GM19328 (cell line): ENCODE measurements at regions not wholly inside any gene's neighbourhood (a gene's known extent, or its start where the extent isn't known, plus 50 kb on each side); places are given as distances from the start of the nearest gene placed in this dataset.

Experiments
- ATAC-seq: cut with Tn5 transposase; IDR thresholded peaks from one replicate; pipeline ENCODE4 v1.9.1; 2021; ENCODE audit warnings: mild to moderate bottlenecking, moderate library complexity; ENCODE audit not compliant: unreplicated experiment

- no peak for ATAC-seq
These were observed 56.7 kb upstream of the SEMA3A start for GRCh38 chr7:84251277-84251781.

- ATAC-seq = no peak
These were observed 55.9 kb upstream of the SEMA3A start for GRCh38 chr7:84250452-84250851.

DNA sequence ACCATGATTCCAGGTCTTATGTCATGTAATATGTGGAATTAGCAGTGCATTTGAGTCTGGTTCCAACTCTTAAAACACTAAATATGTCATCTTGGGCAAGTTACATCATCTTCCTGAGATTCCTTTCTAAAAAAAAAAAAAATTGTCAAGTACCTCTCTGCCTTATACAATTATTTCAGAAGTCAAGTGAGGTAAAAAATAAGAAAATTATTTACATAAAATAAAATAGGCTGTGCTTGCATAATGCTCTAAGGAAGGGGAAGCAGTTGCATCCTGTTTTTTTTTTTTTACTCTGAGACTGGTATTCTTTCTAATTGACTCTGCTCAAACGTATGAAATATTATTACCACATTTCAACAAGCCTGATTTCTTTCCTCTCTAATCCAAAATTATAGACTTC lies 55.1 kb upstream of the SEMA3A start:
- ATAC-seq = no peak

- ATAC-seq = no peak
These were observed 54.3 kb upstream of the SEMA3A start for GRCh38 chr7:84248843-84249242.

- no peak for ATAC-seq
These were observed 53.7 kb upstream of the SEMA3A start for GRCh38 chr7:84248267-84248666.

DNA sequence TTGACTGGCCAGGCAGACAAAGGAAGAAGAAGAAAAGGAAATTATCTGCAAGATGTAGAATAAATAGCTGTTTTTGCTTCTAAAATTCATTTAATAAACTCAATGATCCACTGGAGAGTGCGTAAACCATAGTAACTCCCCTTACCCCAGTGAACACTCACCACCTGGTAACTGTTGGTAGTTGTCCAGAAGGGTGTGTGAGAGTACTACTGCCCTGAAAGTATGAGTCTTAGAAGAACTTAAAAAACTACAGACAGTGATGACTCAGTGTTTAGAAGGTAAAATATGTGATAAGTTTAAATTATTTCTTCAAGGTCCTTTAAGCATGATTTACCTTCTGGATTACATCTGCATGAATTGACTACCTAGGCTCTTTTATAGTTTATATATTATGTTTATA lies 53.0 kb upstream of the SEMA3A start:
- no peak for ATAC-seq

DNA sequence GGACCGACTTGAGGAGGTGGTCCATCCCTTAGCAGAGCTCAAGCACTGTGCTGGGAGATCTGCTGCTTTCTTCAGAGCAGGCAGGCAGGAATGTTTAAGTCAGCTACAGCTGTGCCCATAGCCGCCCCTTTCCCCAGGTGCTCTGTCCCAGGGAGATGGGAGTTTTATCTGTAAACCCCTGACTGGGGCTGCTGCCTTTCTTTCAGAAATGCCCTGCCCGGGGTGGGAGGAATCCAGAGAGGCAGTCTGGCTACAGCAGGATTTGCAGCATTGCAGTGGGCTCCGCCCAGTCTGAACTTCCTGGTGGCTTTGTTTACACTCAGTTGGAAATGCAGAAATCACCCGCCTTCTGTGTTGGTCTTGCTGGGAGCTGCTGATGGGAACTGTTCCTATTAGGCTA lies 51.2 kb upstream of the SEMA3A start:
- no peak for ATAC-seq
